ENCODE measurements at regions not wholly inside any gene's neighbourhood (a gene's known extent, or its start where the extent isn't known, plus 50 kb on each side); places are given as distances from the start of the nearest gene placed in this dataset.
"Not testable (repeated sequence)": the region's sequence is repeated elsewhere in the genome, so short reads cannot be mapped to it uniquely, and the experiment has no call there.

DNA sequence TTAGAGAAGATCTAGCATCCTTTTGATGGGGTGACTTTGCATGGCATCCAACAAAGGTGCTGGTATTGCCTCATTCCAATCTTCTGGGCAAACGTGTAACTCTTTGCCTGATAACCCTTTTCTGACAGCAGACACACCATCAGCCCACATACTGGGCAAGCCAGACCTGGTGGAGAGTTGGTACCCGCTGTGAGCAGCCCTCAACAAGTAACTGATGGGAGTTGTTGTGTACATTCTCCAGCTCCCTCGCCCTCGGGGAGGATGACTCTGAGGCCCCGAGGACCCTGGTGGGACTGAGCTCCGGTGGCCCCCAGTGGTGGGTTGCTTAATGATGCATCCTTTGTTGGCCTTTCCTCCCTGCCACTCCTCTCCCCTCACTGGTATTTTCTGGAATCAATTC, 102.4 kb upstream of the SLC6A11 start:
- no peak for FAIRE-seq
- TF ChIP-seq POLR2AphosphoS5 (IDR thresholded peaks at IDR 0.05; ENCODE audit: low read depth, low read length) (no peak), POLR2A (IDR thresholded peaks at IDR 0.05; ENCODE audit: low read depth, low read length) (no peak), TAF1 (IDR thresholded peaks at IDR 0.05; ENCODE audit: borderline replicate concordance, low read depth, low read length) (no peak)
- DNase-seq (ENCODE audit: insufficient read length) = no peak

DNA sequence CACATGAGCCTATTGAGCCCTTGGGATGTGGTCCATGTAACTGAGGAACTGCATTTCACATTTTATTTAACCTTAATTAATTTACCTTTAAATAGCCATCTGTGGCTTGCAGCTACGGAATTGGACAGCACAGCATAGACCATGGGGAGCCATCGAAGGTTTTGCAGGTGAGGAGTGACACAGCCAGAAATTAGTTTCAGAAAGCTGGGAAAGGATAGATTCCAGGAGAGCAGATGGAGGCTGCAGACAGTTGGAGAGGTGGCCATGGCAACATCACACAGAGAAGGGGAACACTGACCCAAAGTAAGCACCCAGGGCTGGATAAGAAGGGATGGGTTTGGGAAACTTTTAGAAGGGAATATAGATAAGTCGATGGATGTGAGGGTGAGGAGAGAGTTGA, 100.1 kb upstream of the SLC6A11 start:
- FAIRE-seq = no peak
- TF ChIP-seq TAF1 (IDR thresholded peaks at IDR 0.05; ENCODE audit: borderline replicate concordance, low read depth, low read length) (no peak), POLR2AphosphoS5 (IDR thresholded peaks at IDR 0.05; ENCODE audit: low read depth, low read length) (no peak), POLR2A (IDR thresholded peaks at IDR 0.05; ENCODE audit: low read depth, low read length) (no peak)
- no peak for DNase-seq (ENCODE audit: insufficient read length)

- FAIRE-seq (no peak), DNase-seq (ENCODE audit: insufficient read length) (no peak)
- TF ChIP-seq POLR2A (IDR thresholded peaks at IDR 0.05; ENCODE audit: low read depth, low read length) (no peak), TAF1 (IDR thresholded peaks at IDR 0.05; ENCODE audit: borderline replicate concordance, low read depth, low read length) (no peak), POLR2AphosphoS5 (IDR thresholded peaks at IDR 0.05; ENCODE audit: low read depth, low read length) (no peak)
Observed at GRCh38 chr3:10716964-10717363, 99.1 kb upstream of the SLC6A11 start.

DNA sequence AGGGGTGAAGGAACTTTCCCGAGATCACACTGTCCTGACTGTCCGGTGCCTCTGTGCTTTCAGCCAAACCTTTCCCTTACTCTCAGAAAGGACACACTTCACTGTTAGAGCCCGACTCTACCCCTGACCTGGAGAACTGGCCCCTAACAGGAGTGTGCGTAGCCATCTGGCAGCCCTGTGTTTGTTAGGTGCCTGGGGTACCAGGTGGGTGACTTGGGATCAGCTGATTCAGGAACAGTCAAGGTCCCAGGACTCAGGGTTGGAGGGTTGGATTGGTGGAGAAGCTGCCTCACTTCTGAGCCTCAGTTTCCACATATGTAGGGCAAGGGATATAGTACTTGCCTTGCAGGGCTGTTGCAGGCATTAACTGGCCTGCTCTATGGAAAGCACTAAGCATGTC, 98.3 kb upstream of the SLC6A11 start:
- FAIRE-seq = no peak
- TF ChIP-seq POLR2A (IDR thresholded peaks at IDR 0.05; ENCODE audit: low read depth, low read length) (no peak), POLR2AphosphoS5 (IDR thresholded peaks at IDR 0.05; ENCODE audit: low read depth, low read length) (no peak), TAF1 (IDR thresholded peaks at IDR 0.05; ENCODE audit: borderline replicate concordance, low read depth, low read length) (no peak)

DNA sequence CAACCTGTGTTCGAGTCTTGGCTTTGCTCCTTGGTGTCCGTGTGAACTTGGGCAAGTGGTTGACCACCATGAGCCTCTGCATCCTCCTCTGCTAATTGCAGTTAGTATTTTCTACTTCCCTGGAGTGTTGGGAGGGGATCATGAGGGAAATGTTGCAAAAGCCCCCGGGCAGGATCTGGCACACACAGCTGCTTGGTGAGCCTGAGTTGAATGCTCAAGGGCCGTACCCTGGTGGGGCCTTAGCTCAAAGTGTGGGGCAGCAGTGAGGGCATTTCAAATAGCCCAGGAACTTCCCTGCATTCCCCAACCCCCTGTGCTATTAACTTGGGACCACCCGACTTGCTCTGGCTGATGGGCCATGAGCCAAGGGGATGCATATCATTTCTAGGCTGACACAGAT, 94.9 kb upstream of the SLC6A11 start:
- no peak for DNase-seq (ENCODE audit: insufficient read length)
- no peak for TF ChIP-seq POLR2AphosphoS5 (IDR thresholded peaks at IDR 0.05; ENCODE audit: low read depth, low read length)
- no peak for TF ChIP-seq POLR2A (IDR thresholded peaks at IDR 0.05; ENCODE audit: low read depth, low read length)
- TF ChIP-seq TAF1 (IDR thresholded peaks at IDR 0.05; ENCODE audit: borderline replicate concordance, low read depth, low read length) = no peak
- FAIRE-seq = no peak

More for the DNA sequence above, 98.3 kb upstream of the SLC6A11 start:
- DNase-seq (ENCODE audit: insufficient read length) = no peak

- no peak for DNase-seq (ENCODE audit: insufficient read length)
- no peak for TF ChIP-seq POLR2AphosphoS5 (IDR thresholded peaks at IDR 0.05; ENCODE audit: low read depth, low read length)
- TF ChIP-seq POLR2A (IDR thresholded peaks at IDR 0.05; ENCODE audit: low read depth, low read length) = no peak
- no peak for TF ChIP-seq TAF1 (IDR thresholded peaks at IDR 0.05; ENCODE audit: borderline replicate concordance, low read depth, low read length)
- FAIRE-seq = no peak
Observed at GRCh38 chr3:10722911-10723310, 93.1 kb upstream of the SLC6A11 start.

DNA sequence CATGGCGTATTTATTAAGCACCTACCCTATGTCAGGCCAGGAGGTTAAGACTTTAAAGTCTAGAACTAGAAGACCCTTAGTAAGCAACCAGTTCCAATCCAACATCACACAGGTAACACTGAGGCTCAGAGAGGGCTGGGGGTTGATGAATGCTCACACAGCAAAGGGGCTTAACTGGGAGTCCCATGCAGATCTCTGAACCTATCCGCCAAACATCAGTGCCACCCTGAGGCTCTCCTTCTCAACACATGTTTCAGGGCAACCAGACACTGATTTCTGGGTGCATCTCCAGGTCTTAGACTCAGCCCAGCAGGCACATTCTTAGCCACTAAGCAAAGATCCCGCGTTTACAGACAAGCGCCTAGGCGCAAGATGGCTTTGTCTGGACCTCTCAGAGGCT, 92.0 kb upstream of the SLC6A11 start:
- FAIRE-seq (no peak), DNase-seq (ENCODE audit: insufficient read length) (no peak)
- TF ChIP-seq POLR2AphosphoS5 (IDR thresholded peaks at IDR 0.05; ENCODE audit: low read depth, low read length) = no peak
- no peak for TF ChIP-seq TAF1 (IDR thresholded peaks at IDR 0.05; ENCODE audit: borderline replicate concordance, low read depth, low read length)
- TF ChIP-seq POLR2A (IDR thresholded peaks at IDR 0.05; ENCODE audit: low read depth, low read length) = no peak

GRCh38 chr3:10725067-10725466, 91.0 kb upstream of the SLC6A11 start:
- TF ChIP-seq TAF1 (IDR thresholded peaks at IDR 0.05; ENCODE audit: borderline replicate concordance, low read depth, low read length) = no peak
- no peak for TF ChIP-seq POLR2AphosphoS5 (IDR thresholded peaks at IDR 0.05; ENCODE audit: low read depth, low read length)
- FAIRE-seq = no peak
- no peak for DNase-seq (ENCODE audit: insufficient read length)

- TF ChIP-seq TAF1 (IDR thresholded peaks at IDR 0.05; ENCODE audit: borderline replicate concordance, low read depth, low read length) (no peak), POLR2AphosphoS5 (IDR thresholded peaks at IDR 0.05; ENCODE audit: low read depth, low read length) (no peak), POLR2A (IDR thresholded peaks at IDR 0.05; ENCODE audit: low read depth, low read length) (no peak)
- FAIRE-seq = no peak
- DNase-seq (ENCODE audit: insufficient read length) = no peak
Observed at GRCh38 chr3:10725846-10726245, 90.2 kb upstream of the SLC6A11 start.

GRCh38 chr3:10726787-10727186, 89.2 kb upstream of the SLC6A11 start:
- FAIRE-seq = no peak
- TF ChIP-seq TAF1 (IDR thresholded peaks at IDR 0.05; ENCODE audit: borderline replicate concordance, low read depth, low read length) = no peak
- TF ChIP-seq POLR2A (IDR thresholded peaks at IDR 0.05; ENCODE audit: low read depth, low read length) = no peak
- DNase-seq (ENCODE audit: insufficient read length) = no peak

- no peak for FAIRE-seq
Observed at GRCh38 chr3:10729439-10729838, 86.6 kb upstream of the SLC6A11 start.

DNA sequence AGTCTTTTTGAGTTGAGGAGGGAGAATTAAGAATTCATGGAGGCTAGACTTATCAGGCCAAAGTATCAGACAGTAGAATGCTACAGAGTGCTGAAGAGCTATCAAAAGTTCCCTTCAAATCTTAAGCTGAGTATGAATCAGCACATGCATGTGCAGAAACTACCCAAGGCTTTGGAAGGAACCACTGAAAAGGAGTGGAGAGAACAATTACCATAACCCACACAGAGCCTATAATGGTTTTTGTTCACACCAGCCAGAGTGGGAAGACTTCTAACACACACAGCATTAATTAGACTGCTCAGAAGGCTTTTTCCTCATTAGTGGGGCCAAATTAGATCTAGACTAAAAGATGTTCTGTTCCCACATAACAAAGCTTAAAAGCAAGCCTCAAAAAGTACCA, 83.7 kb upstream of the SLC6A11 start:
- TF ChIP-seq POLR2A (IDR thresholded peaks at IDR 0.05; ENCODE audit: low read depth, low read length) = no peak
- no peak for TF ChIP-seq POLR2AphosphoS5 (IDR thresholded peaks at IDR 0.05; ENCODE audit: low read depth, low read length)
- TF ChIP-seq TAF1 (IDR thresholded peaks at IDR 0.05; ENCODE audit: borderline replicate concordance, low read depth, low read length) = no peak
- no peak for DNase-seq (ENCODE audit: insufficient read length)
- no peak for FAIRE-seq

More at GRCh38 chr3:10729439-10729838, 86.6 kb upstream of the SLC6A11 start:
- DNase-seq (ENCODE audit: insufficient read length) = no peak
- TF ChIP-seq TAF1 (IDR thresholded peaks at IDR 0.05; ENCODE audit: borderline replicate concordance, low read depth, low read length) (no peak), POLR2AphosphoS5 (IDR thresholded peaks at IDR 0.05; ENCODE audit: low read depth, low read length) (no peak), POLR2A (IDR thresholded peaks at IDR 0.05; ENCODE audit: low read depth, low read length) (no peak)

DNA sequence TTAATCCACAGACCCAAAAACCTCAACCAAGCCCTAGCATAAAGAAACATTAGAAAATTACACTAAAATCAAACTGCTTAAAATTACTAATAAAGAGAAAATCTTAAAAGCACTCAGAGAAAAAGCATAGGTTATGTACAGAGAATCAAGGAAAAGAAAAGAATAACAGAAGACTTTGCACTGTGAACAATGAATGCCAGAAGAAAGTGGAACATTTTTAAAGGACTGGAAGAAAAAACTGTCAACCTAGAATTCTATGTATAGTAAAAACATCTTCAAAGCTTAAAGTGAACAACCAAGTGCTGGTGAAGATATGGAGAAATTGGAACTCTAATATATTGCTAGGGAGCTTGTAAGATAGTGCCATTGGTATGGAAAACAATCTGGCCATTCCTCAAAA, 82.7 kb upstream of the SLC6A11 start:
- TF ChIP-seq TAF1 (IDR thresholded peaks at IDR 0.05; ENCODE audit: borderline replicate concordance, low read depth, low read length) (no peak), POLR2A (IDR thresholded peaks at IDR 0.05; ENCODE audit: low read depth, low read length) (no peak), POLR2AphosphoS5 (IDR thresholded peaks at IDR 0.05; ENCODE audit: low read depth, low read length) (no peak)
- DNase-seq (ENCODE audit: insufficient read length) (no peak), FAIRE-seq (no peak)

- not testable (repeated sequence) for DNase-seq (ENCODE audit: insufficient read length); FAIRE-seq
Observed at GRCh38 chr3:10736444-10736843, 79.6 kb upstream of the SLC6A11 start.

Measured in GM12892 (cell line).